ENCODE measurements at regions not wholly inside any gene's neighbourhood (a gene's known extent, or its start where the extent isn't known, plus 50 kb on each side); places are given as distances from the start of the nearest gene placed in this dataset.

- no peak overlapping the region for H3K27ac ChIP-seq (ENCODE audit: low read depth, low read length)
- TF ChIP-seq, protein P1, sequence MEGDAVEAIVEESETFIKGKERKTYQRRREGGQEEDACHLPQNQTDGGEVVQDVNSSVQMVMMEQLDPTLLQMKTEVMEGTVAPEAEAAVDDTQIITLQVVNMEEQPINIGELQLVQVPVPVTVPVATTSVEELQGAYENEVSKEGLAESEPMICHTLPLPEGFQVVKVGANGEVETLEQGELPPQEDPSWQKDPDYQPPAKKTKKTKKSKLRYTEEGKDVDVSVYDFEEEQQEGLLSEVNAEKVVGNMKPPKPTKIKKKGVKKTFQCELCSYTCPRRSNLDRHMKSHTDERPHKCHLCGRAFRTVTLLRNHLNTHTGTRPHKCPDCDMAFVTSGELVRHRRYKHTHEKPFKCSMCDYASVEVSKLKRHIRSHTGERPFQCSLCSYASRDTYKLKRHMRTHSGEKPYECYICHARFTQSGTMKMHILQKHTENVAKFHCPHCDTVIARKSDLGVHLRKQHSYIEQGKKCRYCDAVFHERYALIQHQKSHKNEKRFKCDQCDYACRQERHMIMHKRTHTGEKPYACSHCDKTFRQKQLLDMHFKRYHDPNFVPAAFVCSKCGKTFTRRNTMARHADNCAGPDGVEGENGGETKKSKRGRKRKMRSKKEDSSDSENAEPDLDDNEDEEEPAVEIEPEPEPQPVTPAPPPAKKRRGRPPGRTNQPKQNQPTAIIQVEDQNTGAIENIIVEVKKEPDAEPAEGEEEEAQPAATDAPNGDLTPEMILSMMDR (IDR thresholded peaks at IDR 0.05; ENCODE audit: low read depth, low read length), result no peak
- CTCF ChIA-PET, result no interaction called here
- H3K4me3 ChIP-seq (ENCODE audit: low read depth, low read length), result no peak overlapping the region
- peaks cover 4% of the 10 kb centered on the region for H3K27me3 ChIP-seq (ENCODE audit: control insufficient read depth, insufficient read depth, low read length)
- peaks cover 7% of the 10 kb centered on the region; the same call in 1 of the 2 replicates for H3K9me3 ChIP-seq (ENCODE audit: control insufficient read depth, insufficient read depth, low read length)
- no peak for DNase-seq (ENCODE audit: low read depth, low spot score)
- POLR2A ChIA-PET, result no interaction called here
These were observed 55.2 kb upstream of the MDM1 start for GRCh38 chr12:68387338-68387737.

DNA sequence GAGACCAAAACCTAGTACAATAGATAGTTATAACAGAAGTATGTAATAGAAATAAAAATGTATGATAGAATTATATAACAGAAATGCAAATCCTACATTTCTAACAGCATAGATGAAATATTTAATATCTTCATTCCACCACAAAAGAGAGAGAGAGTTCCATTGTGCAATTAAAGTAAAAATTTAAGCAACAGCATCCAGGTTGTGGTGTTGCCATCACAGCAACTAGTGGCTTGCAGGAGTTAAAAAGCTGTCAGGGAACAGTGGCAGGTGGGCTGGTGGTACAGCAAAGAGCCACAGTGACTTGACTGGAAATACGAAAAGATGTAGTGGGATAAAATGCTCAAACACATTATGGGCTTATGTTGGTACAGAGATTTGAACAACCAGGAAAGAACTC is 57.1 kb upstream of the MDM1 start:
- H3K27me3 ChIP-seq (ENCODE audit: control insufficient read depth, insufficient read depth, low read length), result peaks cover 4% of the 10 kb centered on the region
- TF ChIP-seq, protein P1 (IDR thresholded peaks at IDR 0.05; ENCODE audit: low read depth, low read length), result no peak
- peaks cover 7% of the 10 kb centered on the region; the same call in 1 of the 2 replicates for H3K9me3 ChIP-seq (ENCODE audit: control insufficient read depth, insufficient read depth, low read length)
- H3K4me3 ChIP-seq (ENCODE audit: low read depth, low read length), result no peak overlapping the region
- no peak overlapping the region for H3K27ac ChIP-seq (ENCODE audit: low read depth, low read length)
- POLR2A ChIA-PET, result no interaction called here
- CTCF ChIA-PET, result no interaction called here
- DNase-seq (ENCODE audit: low read depth, low spot score), result no peak

DNA sequence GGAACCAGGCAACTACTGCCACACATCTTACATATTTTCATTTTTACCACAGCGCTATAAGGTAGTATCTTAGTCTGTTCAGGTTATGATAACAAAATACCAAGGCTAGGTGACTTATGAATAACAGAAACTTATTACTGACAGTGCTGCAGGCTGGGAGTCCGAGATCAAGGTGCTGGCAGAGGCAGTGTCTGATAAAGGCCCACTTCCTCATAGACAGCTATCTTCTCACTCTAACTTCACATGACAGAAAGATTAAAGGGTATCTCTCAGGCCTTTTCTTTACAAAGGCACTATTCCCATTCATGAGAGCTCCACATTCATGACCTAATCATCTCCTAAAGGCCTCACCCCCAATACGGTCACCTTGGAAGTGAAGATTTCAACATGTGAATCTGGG is 59.8 kb upstream of the MDM1 start:
- Histone ChIP-seq H3K4me3 (ENCODE audit: low read depth, low read length) (no peak overlapping the region), H3K9me3 (ENCODE audit: control insufficient read depth, insufficient read depth, low read length) (peaks cover 7% of the 10 kb centered on the region; the same call in 1 of the 2 replicates), H3K27me3 (ENCODE audit: control insufficient read depth, insufficient read depth, low read length) (no peaks in the 10 kb centered on the region), H3K27ac (ENCODE audit: low read depth, low read length) (no peak overlapping the region)
- TF ChIP-seq, protein P1 (IDR thresholded peaks at IDR 0.05; ENCODE audit: low read depth, low read length), result no peak
- POLR2A ChIA-PET, result no interaction called here
- DNase-seq (ENCODE audit: low read depth, low spot score), result no peak
- CTCF ChIA-PET, result interaction anchor here (1.3 kb wide), 1 partner anchor 33 kb away, joined by 4 read pairs; no protein-coding TSS in a partner anchor

DNA sequence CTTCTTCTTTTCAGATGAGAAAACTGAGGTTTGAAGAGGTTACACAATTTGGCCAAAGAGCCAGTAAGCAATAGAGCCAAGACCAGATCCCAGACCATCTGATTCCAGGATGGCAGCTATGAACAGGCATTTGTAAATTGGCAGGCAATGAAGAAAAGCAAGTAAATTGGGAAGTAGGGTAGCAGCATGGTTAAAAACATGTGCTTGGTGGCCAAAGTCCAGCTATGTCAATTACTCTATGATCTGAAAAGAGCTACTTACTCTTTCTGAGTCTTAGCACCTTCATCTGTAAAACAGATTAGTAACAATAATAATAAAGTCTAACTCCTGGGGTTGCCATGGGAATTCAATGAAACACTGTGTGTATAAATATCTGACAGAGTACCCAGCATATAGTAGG is 60.2 kb upstream of the MDM1 start:
- DNase-seq (ENCODE audit: low read depth, low spot score), result no peak
- H3K27ac ChIP-seq (ENCODE audit: low read depth, low read length), result no peak overlapping the region
- CTCF ChIA-PET, result interaction anchor here (0.8 to 1.3 kb wide), 2 partner anchors 33 to 34 kb away, joined by 3 to 4 read pairs; no protein-coding TSS in a partner anchor
- peaks cover 7% of the 10 kb centered on the region; the same call in 1 of the 2 replicates for H3K9me3 ChIP-seq (ENCODE audit: control insufficient read depth, insufficient read depth, low read length)
- TF ChIP-seq, protein P1 (IDR thresholded peaks at IDR 0.05; ENCODE audit: low read depth, low read length), result no peak
- no peak overlapping the region for H3K4me3 ChIP-seq (ENCODE audit: low read depth, low read length)
- H3K27me3 ChIP-seq (ENCODE audit: control insufficient read depth, insufficient read depth, low read length), result no peaks in the 10 kb centered on the region
- POLR2A ChIA-PET, result no interaction called here

- H3K4me3 ChIP-seq (ENCODE audit: low read depth, low read length), result no peak overlapping the region
- POLR2A ChIA-PET, result interaction anchor here (0.6 kb wide), 1 partner anchor 289 kb away, joined by 3 read pairs; no protein-coding TSS in a partner anchor
- H3K27ac ChIP-seq (ENCODE audit: low read depth, low read length), result no peak overlapping the region
- TF ChIP-seq, protein P1 (IDR thresholded peaks at IDR 0.05; ENCODE audit: low read depth, low read length), result no peak
- H3K9me3 ChIP-seq (ENCODE audit: control insufficient read depth, insufficient read depth, low read length), result peaks cover 7% of the 10 kb centered on the region; the same call in 1 of the 2 replicates
- no peak for DNase-seq (ENCODE audit: low read depth, low spot score)
- CTCF ChIA-PET, result interaction anchor here (0.7 to 0.8 kb wide), 2 partner anchors 34 to 35 kb away, joined by 3 to 4 read pairs; no protein-coding TSS in a partner anchor
- H3K27me3 ChIP-seq (ENCODE audit: control insufficient read depth, insufficient read depth, low read length), result no peaks in the 10 kb centered on the region
These were observed 61.3 kb upstream of the MDM1 start for GRCh38 chr12:68393417-68393816.
